CD4-positive, alpha-beta T cell treated with Interleukin-17A for 1 hour (primary cell): ENCODE measurements at regions not wholly inside any gene's neighbourhood (a gene's known extent, or its start where the extent isn't known, plus 50 kb on each side); places are given as distances from the start of the nearest gene placed in this dataset.
A peak's percentile ranks its signal among the peaks of the same experiment; 100 is the strongest.

ENCODE experiments used
- DNase-seq: peaks from one replicate; pipeline ENCODE4 v3.0.0-alpha.2; 2020

GRCh38 chr7:131238347-131238931 lies 89.2 kb upstream of the MKLN1 start:
- DNase-seq, result peak; percentile 33

GRCh38 chr7:131241386-131241785 lies 86.3 kb upstream of the MKLN1 start:
- DNase-seq, result no peak

- DNase-seq, result no peak
Observed at GRCh38 chr7:131242123-131242650, 85.5 kb upstream of the MKLN1 start.

GRCh38 chr7:131244259-131244852 lies 83.3 kb upstream of the MKLN1 start:
- no peak for DNase-seq

- no peak for DNase-seq
Observed at GRCh38 chr7:131249003-131249402, 78.7 kb upstream of the MKLN1 start.

GRCh38 chr7:131249483-131249882 lies 78.2 kb upstream of the MKLN1 start:
- DNase-seq, result no peak

GRCh38 chr7:131250331-131250730 lies 77.3 kb upstream of the MKLN1 start:
- no peak for DNase-seq

- no peak for DNase-seq
Observed at GRCh38 chr7:131251371-131251770, 76.3 kb upstream of the MKLN1 start.

- DNase-seq, result no peak
Observed at GRCh38 chr7:131252976-131253375, 74.7 kb upstream of the MKLN1 start.

GRCh38 chr7:131254211-131254610 lies 73.5 kb upstream of the MKLN1 start:
- DNase-seq, result no peak

- DNase-seq, result no peak
Observed at GRCh38 chr7:131255242-131255641, 72.4 kb upstream of the MKLN1 start.

- DNase-seq, result no peak
Observed at GRCh38 chr7:131261476-131261994, 66.1 kb upstream of the MKLN1 start.

- DNase-seq, result no peak
Observed at GRCh38 chr7:131265227-131265626, 62.4 kb upstream of the MKLN1 start.

- no peak for DNase-seq
Observed at GRCh38 chr7:131267631-131268030, 60.0 kb upstream of the MKLN1 start.

GRCh38 chr7:131268906-131269305 lies 58.8 kb upstream of the MKLN1 start:
- no peak for DNase-seq

GRCh38 chr7:131272086-131272485 lies 55.6 kb upstream of the MKLN1 start:
- DNase-seq, result no peak

GRCh38 chr7:131274986-131275385 lies 52.7 kb upstream of the MKLN1 start:
- DNase-seq, result no peak

- DNase-seq, result no peak
Observed at GRCh38 chr7:131276190-131276589, 51.5 kb upstream of the MKLN1 start.

GRCh38 chr7:131276748-131277147 lies 50.9 kb upstream of the MKLN1 start:
- no peak for DNase-seq
